ENCODE measurements at regions not wholly inside any gene's neighbourhood (a gene's known extent, or its start where the extent isn't known, plus 50 kb on each side); places are given as distances from the start of the nearest gene placed in this dataset.
A peak's percentile ranks its signal among the peaks of the same experiment; 100 is the strongest.

DNA sequence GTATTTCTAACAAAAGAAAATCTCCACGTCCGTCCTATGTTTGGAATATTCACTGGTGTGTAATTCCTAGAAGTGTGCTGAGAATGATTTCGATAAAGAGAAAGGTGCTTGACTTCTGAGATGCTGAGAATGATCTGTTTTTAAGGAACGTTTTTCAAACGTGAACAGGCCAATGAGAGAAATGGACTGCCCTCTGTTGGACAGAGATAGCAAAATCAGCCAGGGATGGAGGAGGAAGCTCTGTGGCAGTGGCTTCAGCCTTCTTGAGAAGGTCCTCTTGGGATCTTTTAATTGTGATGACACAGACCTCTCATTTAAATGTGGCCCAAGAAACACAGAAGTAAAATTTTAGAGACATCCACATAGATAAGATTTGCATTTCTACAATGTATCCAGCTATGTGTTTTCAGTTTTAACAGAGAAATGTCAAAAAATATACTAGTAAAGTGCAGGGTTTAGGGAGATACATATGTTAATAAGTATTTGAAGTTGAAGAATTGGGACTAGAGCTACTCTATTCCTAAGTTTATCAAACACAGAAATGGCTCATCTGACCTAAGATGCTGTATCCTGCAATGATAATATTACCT lies 84.0 kb upstream of the RCN1 start:
- TF ChIP-seq, protein P1, sequence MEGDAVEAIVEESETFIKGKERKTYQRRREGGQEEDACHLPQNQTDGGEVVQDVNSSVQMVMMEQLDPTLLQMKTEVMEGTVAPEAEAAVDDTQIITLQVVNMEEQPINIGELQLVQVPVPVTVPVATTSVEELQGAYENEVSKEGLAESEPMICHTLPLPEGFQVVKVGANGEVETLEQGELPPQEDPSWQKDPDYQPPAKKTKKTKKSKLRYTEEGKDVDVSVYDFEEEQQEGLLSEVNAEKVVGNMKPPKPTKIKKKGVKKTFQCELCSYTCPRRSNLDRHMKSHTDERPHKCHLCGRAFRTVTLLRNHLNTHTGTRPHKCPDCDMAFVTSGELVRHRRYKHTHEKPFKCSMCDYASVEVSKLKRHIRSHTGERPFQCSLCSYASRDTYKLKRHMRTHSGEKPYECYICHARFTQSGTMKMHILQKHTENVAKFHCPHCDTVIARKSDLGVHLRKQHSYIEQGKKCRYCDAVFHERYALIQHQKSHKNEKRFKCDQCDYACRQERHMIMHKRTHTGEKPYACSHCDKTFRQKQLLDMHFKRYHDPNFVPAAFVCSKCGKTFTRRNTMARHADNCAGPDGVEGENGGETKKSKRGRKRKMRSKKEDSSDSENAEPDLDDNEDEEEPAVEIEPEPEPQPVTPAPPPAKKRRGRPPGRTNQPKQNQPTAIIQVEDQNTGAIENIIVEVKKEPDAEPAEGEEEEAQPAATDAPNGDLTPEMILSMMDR (IDR thresholded peaks at IDR 0.05; ENCODE audit: low read depth, low read length, missing control alignments) = peak; percentile 86

DNA sequence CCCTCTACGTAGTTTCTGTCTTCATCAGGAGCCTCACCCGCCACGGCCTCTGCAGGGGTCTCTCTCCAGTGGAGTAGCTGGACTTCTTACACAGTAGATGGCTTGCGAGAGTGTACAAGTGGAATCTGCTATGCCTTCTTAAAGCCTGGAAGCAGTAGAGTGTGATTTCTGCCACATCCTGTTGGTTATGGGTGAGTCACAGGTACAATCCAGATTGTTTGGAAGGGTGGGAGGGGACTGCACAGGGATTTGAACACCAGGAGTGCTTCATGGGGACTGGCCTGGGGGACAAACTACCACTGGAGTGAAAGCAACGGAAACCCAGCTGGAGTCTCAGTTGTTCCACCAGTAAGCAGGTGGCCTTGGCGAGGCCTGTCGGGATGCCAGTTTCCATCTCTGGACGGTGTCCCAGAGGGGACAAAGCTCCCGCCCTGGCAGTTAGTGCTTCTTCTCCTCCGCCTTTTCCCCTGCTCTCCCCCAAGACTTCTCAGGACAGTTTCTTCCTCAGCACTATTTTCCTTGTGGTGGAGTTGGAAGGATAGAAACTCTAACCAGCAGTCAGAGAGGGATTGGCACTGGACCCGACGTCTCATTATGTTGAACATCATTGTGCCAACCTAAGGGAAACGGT lies 85.0 kb upstream of the RCN1 start:
- in situ Hi-C loops (cut with HindIII; ENCODE audit: low sequenced_read_pairs) = no loop called here

More for the DNA sequence above, 84.0 kb upstream of the RCN1 start:
- DNase-seq (ENCODE audit: low read depth) = peak; percentile 38
- no peak overlapping the region for H3K4me3 ChIP-seq (ENCODE audit: low read depth, low read length)
- in situ Hi-C loops (cut with HindIII; ENCODE audit: low sequenced_read_pairs) = no loop called here

DNA sequence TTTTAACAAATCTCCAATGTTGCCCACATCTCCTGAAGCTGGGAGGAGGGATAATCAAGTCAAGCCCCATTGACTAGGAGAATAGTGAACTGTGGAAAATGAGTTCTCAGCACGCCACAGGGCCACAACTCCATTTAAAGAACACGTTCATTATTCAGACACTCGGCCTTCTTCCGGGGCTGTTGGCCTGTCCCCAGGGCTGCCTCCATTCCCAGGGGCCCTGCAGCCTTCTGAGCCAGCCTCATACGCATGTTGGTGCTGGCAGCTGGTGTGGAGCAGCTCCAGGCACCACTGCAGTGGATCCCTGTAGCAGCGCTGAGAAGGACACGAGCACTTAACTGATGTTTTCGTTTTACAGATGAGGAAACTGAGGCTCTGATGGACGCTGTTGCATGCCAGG lies 87.5 kb upstream of the RCN1 start:
- TF ChIP-seq, protein P1 (IDR thresholded peaks at IDR 0.05; ENCODE audit: low read depth, low read length, missing control alignments) = no peak
- in situ Hi-C loops (cut with HindIII; ENCODE audit: low sequenced_read_pairs) = no loop called here
- DNase-seq (ENCODE audit: low read depth) = no peak
- H3K4me3 ChIP-seq (ENCODE audit: low read depth, low read length) = no peak overlapping the region

More for the DNA sequence above, 85.0 kb upstream of the RCN1 start:
- peak; percentile 29 for DNase-seq (ENCODE audit: low read depth)
- H3K4me3 ChIP-seq (ENCODE audit: low read depth, low read length) = no peak overlapping the region
- TF ChIP-seq, protein P1 (IDR thresholded peaks at IDR 0.05; ENCODE audit: low read depth, low read length, missing control alignments) = no peak

DNA sequence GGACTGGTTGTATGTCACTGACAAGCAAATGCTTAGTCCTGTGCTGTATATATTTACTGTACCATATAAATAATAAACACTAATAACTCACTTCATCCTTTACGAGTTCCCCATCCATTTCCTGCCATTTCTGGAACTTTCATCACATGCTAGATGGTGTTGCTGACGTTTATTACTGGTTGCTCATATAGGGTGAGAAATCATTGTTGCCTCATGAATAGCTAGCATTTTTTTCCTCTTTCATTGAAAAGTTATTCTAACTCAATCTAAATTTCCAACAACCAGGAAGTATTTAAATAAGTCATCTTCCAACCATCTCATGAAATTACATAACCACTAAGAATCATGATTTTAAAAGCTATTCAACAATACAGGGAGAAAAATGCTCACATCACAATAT lies 88.6 kb upstream of the RCN1 start:
- no peak overlapping the region for H3K4me3 ChIP-seq (ENCODE audit: low read depth, low read length)
- TF ChIP-seq, protein P1 (IDR thresholded peaks at IDR 0.05; ENCODE audit: low read depth, low read length, missing control alignments) = no peak
- no peak for DNase-seq (ENCODE audit: low read depth)
- in situ Hi-C loops (cut with HindIII; ENCODE audit: low sequenced_read_pairs) = no loop called here

DNA sequence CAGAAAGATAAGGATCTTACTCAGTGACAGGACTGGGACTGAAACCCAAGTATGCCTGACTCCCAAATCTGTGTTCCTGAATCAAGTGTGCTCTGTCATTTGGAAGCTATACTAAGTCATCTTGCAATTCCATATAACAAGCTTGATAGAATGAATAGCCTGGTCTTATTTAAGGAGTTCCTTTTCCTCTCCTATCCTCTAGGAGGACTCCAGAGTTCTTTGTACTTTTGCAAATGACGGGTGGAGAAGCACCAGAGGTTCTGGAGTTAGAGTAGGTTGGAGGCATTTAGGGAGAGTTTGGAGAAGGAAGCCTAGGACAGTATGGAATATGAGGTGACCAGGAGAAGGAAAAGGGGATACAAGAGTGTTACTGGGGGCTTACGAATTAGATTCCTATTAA lies 92.9 kb upstream of the RCN1 start:
- TF ChIP-seq, protein P1 (IDR thresholded peaks at IDR 0.05; ENCODE audit: low read depth, low read length, missing control alignments) = no peak
- DNase-seq (ENCODE audit: low read depth) = no peak
- in situ Hi-C loops (cut with HindIII; ENCODE audit: low sequenced_read_pairs) = no loop called here
- no peak overlapping the region for H3K4me3 ChIP-seq (ENCODE audit: low read depth, low read length)

DNA sequence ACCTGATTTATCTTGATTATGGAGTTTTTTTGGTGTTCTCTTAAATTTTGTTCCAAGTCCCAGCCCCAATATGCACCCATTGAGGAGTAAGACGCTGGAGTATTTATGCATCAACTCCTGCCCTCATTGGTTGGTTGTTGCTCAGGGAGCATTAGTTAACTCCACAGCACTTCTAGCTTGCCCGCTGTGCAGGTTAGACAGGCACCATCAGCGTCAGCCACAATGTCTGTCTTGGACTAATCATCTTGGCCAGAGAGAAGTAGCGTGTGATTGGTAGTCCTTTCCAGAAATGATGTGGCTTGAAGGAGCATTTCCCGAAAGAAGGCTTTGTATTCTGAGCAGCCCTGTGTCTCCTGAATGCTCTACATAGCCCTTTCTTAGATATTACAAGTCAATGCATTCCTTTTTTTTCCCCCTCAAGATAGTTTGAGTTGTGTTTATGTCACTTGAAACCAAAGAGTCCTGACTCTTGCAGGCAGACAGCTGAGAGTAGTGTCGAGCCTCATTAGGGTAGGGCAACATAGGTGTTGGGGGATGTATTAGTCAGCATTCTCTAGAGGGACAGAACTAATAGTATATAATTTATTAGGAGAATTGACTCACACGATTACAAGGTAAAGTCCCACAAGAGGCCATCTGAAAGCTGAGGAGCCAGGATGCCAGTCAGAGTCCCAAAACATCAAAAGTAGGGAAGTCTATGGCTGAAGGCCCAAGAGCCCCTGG lies 94.6 kb upstream of the RCN1 start:
- no peak for DNase-seq (ENCODE audit: low read depth)
- TF ChIP-seq, protein P1 (IDR thresholded peaks at IDR 0.05; ENCODE audit: low read depth, low read length, missing control alignments) = no peak
- in situ Hi-C loops (cut with HindIII; ENCODE audit: low sequenced_read_pairs) = no loop called here
- no peak overlapping the region for H3K4me3 ChIP-seq (ENCODE audit: low read depth, low read length)

Measured in astrocyte of the cerebellum (primary cell).